ENCODE measurements at regions not wholly inside any gene's neighbourhood (a gene's known extent, or its start where the extent isn't known, plus 50 kb on each side); places are given as distances from the start of the nearest gene placed in this dataset.
"Not testable (repeated sequence)": the region's sequence is repeated elsewhere in the genome, so short reads cannot be mapped to it uniquely, and the experiment has no call there.

DNA sequence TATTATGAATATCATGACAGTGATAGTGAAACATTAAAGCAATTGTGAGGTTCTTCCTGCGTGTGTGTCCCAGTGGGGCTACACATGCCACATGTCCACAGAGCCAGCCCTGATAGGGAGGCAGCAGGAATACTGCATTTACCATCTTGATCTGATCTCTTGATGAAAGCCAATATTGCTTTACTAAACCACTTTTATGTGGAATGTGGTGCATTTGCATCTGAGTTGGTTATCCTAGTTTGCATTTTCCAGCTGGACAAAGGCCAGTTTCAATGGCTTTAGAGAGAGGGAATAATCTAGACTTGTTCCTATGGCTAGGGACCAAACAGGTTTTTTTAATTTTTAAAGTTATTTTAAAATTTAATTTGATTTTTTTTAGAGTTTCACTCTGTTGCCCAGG is 216.3 kb upstream of the FERMT1 start:
- intact Hi-C loops (cut with micrococcal nuclease), result no loop called here

DNA sequence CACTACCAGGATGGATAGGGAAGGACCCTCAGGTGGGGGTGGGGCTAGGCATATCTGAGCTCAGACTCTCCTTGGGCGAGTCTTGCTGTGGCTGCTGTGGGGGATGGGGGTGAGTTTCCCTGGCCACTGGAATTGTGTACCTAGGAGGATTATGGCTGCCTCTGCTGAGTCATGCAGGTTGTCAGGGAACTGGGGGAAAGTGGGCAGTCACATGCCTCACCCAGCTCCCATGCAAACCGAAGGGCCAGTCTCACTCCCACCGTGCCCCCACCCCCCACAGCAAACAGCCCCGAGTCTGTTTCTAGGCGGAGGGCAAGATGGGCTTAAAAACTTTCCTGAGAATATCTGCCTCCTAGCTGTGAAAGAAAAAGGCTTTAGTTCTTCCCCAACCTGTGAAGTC is 210.3 kb upstream of the FERMT1 start:
- intact Hi-C loops (cut with micrococcal nuclease), result no loop called here

DNA sequence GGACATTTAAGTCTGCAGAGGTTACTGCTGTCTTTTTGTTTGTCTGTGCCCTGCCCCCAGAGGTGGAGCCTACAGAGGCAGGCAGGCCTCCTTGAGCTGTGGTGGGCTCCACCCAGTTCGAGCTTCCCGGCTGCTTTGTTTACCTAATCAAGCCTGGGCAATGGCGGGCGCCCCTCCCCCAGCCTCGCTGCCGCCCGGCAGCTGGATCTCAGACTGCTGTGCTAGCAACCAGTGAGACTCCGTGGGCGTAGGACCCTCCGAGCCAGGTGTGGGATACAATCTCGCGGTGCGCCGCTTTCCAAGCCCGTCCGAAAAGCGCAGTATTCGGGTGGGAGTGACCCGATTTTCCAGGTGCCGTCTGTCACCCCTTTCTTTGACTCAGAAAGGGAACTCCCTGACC is 198.4 kb upstream of the FERMT1 start:
- intact Hi-C loops (cut with micrococcal nuclease), result not testable (repeated sequence)

DNA sequence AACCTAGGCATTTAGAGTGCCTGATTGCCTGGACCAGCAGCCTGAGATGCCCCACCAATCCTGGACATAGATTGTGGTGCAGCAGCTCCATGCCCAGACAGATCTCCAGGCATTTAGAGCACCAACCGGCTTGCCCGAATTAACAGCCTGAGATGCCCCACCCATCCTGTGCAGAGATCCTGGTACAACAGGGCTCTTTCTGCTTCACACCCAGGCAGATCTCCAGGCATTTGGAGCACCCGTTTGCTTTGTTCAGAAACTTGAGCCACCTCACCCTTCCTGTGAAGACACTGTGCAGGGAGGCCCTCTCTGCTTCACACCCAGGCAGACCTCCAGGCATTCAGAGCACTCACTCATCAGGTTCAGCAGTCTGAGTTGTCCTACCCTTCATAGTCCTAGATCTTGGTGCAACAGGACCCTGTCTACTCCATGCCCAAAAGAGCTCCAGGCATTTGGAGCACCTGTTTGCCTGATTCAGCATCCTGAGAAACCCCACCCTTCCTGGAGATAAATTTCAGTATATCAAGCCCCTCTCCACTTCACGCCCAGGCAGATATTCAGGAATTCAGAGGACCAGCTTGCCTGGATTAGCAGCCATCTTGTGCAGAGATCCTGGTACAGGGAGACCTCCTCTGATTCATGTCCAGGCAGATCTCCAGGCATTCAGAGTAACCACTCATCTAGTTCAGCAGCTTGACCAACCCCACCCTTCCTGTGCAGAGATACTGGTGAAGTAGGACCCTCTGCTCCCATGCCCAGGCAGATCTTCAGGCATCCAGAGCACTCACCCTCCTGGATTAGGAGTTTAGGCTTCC is 189.2 kb upstream of the FERMT1 start:
- intact Hi-C loops (cut with micrococcal nuclease), result no loop called here

DNA sequence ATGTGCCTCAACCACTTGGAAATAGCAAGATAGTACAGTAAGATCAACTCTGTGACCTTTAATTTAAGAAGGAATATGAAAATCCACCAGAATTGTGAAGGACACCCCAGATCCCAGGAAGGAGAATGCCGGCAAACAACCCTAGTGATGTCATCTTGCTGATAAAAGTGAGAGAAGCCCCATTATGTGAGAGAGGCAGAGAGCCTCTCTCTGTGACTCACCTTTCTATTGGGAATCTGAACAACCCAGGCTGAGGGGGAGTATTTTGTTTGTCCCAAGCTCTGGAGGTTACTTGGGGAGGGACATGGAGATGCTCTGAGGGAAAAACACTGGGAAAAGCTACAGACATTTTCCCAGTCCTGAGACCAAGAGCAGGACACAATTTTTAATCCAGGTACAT is 188.3 kb upstream of the FERMT1 start:
- intact Hi-C loops (cut with micrococcal nuclease), result no loop called here

DNA sequence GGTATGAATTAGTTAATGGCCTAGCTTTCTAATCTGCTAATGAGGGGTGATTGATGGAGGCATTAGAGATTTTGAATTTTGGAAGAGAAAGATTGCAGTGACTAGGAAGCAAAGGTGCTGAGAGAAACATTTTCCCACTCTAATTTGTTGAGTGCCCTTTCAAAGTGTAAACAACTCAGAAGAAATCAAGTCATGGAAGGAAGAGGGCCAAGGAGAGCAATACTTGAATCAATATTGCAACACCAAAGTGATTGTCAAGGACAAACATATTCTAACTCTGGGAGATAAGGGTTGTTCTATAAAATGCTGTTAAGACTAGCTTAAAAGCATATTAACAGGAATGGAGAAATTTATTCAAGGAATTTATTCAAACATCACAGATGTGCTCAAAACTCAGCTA is 182.7 kb upstream of the FERMT1 start:
- intact Hi-C loops (cut with micrococcal nuclease), result no loop called here

DNA sequence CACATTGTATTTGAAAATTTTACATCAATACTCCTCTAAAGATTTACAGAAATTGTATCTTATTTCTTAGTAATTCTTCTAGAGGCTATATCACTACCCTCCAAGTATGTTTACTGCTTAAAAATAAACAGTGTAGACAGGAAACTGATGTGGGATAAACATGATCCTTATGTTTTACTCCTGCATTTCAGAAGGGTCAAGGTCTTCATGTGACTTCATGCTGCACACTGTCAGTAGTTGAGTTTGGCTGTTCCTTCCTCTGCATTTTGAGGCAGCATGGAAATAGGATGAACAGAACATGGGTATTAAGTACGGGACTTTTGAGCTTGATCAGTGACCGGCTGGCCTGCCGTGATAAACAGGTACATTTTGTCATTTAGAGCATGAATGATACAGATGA is 179.2 kb upstream of the FERMT1 start:
- intact Hi-C loops (cut with micrococcal nuclease), result no loop called here

DNA sequence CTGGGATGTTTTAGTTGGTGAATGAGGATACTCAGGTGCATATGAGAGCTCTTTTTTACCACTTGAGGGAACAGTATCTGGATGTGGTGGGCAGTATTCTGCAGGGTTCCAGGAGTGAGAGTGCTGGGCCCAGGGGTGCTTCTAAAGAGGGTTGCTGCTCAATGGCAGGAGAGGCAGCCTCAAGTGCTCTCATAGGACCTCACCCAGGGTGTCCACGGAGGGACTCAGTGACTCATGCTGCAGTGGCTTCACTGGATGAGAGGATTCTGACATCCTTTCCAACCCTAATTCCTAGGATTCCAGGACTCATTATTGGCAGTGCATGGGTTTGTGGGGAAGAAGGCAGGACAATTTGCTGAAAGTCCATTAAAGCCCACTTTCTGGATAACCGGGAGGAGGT is 176.6 kb upstream of the FERMT1 start:
- intact Hi-C loops (cut with micrococcal nuclease), result no loop called here

DNA sequence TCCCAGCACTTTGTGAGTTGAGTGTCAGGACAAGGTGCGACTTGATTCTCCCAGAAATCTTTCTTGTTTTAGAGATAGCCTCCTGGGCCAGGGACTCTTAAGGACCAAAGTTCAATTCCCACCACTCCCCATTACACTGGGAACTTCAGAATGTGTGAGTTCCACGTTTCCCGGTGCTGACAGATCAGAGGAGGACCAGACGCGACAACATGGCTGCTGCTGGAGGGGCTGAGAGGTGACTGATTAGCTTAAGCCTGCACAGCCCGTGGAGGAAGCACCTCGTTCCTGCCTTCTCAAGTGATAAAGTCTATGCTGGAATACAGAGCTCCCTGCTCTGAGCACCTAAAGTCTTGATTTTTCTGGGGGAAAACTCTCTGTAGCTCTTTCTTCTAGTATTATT is 175.2 kb upstream of the FERMT1 start:
- intact Hi-C loops (cut with micrococcal nuclease), result no loop called here

DNA sequence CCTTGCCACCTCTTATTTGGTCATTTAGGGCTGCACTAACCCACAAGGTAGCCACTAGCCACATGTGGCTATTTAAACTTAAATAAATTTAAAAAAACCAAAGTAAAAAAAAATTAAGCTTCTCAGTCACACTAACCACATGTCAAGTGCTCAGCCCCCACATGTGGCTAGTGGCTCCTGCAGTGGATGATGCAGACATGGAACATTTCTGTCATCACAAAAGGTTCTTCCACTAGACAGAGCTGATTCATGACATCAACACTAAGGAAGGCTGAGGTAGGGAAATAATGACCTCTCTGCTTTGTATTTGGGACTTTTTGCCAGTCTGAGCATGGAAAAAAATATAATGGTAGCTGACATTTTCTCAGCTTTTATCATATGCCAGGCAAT is 173.0 kb upstream of the FERMT1 start:
- intact Hi-C loops (cut with micrococcal nuclease), result no loop called here

DNA sequence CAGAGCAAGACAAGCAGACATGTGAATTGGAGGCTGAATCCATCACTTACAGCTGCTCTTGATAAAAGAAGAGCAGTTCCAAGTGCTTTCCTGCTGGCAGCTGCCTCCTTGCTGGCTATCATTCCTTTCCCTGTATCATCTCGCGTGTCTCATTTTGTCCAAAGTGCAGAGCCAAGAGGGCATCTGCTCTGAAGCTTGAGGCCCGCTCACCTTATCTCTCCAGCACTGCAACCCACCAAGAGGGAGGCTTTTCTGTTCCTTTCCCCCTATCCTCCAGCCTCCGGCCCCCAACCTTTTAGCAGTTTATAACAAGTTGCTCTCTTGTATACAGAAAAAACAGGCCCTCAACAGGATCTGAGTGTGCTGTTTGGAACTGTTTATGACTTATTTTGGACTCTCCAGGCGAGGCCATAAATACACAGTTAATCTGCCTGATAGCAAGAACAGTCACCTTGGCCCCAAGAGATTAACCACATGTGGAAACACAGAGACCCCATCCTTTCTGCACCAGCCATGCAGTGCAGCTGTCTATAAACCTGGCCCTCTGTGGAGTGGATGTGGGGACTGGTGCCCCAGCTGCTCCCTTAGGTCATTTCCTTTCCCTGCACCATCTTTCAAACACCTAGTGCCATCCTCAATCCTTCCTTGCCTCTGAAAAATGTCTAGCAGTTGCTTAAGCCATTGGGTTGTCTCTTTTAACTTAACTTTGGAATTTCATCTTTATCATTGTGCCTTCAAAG is 172.5 kb upstream of the FERMT1 start:
- intact Hi-C loops (cut with micrococcal nuclease), result no loop called here

DNA sequence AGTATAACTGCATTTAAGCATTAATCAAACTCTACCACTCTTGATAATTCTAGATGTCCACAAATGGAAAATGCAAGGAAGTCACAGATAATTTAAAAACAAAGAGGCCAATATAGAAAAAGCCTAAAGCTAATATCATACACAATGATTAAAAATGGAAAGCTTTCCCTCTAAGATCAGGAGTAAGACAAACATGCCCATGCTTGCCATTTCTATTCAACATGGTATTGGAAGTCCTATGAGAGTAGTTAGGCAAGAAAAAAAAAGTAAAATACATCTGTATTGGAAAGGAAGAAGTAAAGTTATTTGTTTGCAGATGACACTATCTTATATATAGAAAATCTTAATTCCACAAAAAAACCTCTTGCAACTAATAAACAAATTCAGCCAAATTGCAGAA is 164.6 kb upstream of the FERMT1 start:
- intact Hi-C loops (cut with micrococcal nuclease), result no loop called here

DNA sequence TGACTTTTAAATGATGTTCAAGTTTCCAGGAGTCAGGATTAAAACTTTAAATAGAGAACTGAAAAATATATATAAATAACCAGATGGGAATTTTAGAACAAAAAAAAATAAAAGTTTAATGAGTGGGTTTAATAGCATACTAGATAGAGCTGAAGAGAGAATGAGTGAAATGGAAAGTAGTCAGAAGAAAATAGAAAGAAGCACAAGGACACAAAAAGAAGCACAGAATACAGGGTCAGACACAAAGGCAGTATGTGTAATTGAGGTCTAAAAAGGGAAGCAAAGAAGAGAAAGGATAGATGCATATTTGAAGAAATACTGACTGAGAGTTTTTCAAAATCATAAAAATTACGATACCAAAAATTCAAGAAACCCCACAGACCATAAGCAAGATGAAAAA is 159.8 kb upstream of the FERMT1 start:
- intact Hi-C loops (cut with micrococcal nuclease), result no loop called here

DNA sequence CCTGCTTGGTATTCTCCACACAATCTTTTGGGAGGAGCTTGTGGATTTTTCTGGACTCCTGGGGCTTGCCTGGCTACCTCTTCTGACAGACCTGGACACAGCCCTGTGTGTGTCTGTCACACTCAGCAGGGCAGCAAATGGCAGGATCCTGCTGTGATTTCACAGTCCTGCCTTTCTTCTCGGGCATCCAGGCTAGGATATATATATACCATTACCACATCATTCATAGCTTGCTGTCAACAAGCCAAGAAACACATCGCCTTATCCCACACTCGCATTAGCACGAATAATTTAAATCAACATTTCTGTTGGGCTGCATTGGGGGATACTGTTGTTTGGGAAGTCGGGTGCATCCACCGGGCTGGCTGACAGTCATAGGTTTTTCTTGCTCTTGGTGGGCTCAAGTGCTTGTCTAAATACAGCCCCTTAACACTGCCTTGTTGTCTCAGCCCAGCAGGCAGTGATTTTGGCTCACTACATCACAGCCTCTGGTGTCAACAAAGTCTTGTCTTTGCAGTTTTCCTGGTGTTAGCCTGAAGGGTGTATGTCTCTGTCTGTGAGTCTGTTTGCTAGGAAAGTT is 154.9 kb upstream of the FERMT1 start:
- intact Hi-C loops (cut with micrococcal nuclease), result no loop called here

DNA sequence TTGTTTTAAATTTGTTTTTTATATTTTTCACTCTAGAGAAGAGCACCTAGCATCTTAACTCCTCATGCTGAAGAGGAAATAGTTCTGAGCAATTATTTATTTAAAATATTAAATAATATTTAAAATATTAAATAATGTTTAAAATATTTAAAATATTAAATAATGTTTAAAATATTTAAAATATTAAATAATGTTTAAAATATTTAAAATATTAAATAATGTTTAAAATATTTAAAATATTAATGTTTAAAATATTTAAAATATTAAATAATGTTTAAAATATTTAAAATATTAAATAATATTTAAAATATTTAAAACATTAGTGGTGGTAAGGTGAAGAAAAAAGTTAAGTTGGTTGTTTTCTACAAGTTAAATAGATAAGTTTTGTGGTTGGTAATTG is 147.6 kb upstream of the FERMT1 start:
- intact Hi-C loops (cut with micrococcal nuclease), result not testable (repeated sequence)

DNA sequence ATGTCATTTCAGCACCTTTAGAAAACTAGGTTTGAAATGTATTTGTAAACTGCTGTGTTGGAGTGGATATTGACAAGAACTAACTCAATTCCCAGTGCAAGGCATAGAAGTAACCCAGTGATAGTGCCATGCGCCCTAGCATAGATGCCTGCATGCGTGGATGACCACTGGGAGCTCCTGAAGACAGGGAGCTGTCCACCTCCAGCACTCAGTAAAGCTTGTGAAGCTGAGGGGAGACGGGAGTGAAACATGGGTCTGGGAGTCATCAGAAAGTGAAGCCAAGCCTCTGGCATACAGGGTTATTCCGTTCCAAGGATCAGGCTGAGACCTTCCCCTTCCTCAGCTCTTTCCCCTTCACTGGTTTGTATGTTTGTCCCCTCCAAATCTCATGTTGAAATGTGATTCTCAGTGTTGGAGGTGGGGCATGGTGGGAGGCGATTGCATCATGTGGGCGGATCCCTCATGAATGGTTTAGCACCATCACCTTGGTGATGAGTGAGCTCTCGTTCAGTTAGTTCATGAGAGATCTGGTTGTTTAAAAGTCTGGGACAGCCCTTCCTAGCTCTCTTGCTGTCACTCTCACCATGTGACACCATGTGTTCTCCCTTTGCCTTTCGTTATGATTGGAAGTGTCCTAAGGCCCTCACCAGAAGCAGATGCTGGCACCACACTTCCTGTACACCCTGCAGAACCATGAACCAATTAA is 146.5 kb upstream of the FERMT1 start:
- intact Hi-C loops (cut with micrococcal nuclease), result no loop called here

DNA sequence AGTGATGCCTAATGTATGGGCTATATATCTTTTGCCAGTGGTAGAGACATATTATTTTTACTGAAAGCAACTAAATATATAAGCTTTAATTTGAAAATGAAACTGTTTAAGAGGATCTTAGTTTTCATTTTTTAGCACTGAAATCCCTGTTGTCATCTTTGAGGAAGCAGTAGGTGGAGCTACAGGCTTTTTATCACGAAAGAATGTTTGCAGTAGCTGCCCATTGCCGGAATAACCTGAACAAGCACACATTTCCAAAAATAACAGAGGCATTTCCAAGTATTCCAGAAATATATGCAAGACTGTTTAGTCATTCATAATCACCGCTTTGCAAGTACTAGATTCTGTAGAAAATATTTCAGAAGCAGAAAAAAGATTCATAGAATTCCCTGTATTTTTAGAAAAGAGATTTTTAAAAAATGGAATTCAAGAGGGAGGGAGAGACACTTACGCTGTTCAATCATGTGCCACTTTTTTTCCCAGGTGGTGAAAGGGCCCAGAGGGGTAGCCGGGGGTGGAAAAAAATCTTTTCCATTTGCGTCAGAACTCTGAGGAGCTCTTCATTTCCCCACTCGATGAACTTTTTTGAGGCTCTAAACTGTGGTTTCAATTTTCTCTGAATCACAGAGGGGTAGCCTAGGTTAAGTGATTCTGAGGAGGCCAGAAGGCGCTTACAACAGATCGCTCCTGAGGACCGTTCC is 142.5 kb upstream of the FERMT1 start:
- intact Hi-C loops (cut with micrococcal nuclease), result no loop called here

DNA sequence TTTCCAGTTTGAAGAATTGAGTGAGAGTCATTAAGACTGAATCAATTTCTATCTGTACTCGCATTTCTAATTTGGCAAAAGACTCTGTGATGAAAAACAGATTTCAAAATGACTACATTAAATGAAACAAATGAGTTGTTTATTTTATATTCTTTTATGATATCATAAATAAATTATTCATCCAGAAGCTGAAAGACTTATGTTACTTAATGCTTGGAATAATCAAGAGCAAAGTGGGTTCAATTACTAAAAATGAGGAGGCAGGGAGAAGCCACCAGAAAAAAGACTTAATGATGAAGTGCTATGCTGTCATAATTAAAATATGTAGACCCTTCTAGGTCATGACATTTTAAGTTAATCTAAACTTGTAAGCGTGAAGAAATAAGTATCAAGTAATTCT is 130.6 kb upstream of the FERMT1 start:
- intact Hi-C loops (cut with micrococcal nuclease), result no loop called here

DNA sequence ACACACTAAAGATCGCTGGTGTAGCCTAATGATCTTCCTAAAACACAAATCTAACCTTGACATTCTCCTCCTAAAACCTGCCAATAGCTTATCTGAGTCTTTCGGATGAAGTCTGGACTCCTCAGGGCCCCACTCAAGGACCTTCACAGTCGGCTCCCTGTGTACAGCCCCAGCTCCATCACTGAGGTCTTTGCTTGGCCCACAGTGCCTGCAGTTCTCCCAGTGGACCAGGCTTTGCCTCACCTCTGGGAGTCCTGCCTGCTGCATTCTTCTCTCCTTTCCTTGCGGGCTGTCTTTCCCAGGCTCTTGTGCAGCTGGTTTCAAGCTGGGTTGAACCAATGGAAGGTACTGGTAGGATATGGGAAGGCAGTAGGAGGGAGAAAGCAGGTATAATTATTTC is 122.6 kb upstream of the FERMT1 start:
- intact Hi-C loops (cut with micrococcal nuclease), result no loop called here

DNA sequence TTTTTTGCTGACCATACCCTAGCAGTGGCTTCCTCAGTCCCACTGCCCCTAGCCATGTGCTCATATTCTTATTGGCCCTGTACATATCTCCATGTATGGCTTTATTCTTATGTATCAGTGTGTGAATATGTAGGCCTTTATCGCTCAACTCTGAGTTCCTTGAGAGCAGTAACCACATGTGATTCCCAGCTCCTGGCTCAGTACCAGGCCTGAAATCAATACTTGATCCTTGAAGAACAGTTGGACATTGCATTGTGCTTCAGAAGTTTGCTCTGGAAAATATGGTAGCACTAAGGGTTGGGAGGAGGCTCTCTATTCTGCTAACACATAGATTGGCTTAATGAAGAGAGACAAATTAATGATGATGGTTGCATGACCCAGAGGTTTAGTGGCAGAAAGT is 118.8 kb upstream of the FERMT1 start:
- intact Hi-C loops (cut with micrococcal nuclease), result no loop called here

DNA sequence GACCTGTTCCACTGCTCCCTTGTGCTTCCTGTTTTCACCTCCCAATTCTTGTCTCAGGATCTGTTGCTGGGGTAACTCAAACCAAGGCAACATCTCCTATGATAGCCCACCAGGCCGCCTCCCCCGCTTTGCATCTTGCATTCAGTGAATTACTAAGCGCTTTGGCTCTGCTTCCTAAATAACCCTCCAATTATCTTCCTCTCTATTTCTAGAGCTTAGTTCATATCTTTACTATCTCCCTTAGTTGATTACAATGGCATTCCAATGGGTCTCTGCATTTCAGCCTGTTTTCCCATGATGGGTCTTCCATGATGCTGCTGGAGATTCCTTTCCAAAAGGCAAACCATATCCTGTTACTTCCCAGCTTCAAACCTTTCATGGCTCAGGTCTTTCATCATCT is 117.2 kb upstream of the FERMT1 start:
- intact Hi-C loops (cut with micrococcal nuclease), result no loop called here

DNA sequence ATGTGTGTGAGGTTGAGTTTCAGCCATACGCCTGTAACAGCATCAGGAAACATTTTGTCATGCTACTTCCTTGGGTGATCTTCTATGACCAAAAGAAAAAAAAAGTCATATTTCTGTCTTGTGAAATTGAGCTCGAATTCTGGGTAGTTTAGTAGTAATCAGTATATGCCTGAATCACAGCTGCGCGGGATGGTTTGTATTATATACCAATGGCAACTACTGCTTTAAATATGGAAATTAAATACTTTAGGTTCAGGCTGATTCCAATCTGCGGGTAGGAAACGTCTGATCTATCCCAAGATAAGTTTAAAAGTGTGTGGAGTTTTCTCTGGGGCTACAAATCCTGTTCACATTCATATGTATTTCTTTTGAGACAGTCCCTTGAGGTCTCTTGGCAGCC is 115.6 kb upstream of the FERMT1 start:
- intact Hi-C loops (cut with micrococcal nuclease), result no loop called here

Data from T-helper 1 cell treated with Interleukin-12 subunit alpha and Interleukin-12 subunit beta and Interleukin-4 antibody, amounts not matched to agents 30 ng/mL and 1 ng/mL, for 36 hours (primary cell).